GM23248 (cell line): ENCODE measurements at regions not wholly inside any gene's neighbourhood (a gene's known extent, or its start where the extent isn't known, plus 50 kb on each side); places are given as distances from the start of the nearest gene placed in this dataset.

ENCODE experiments used
- EZH2 ChIP-seq: fragments of 200-600 bp; sonication (generic); IDR thresholded peaks from 2 replicates; pipeline ENCODE4 v1.6.1; 2018; ENCODE audit warnings: antibody characterized with exemption, mild to moderate bottlenecking; ENCODE audit not compliant: insufficient read depth, poor library complexity, severe bottlenecking
- EZH2phosphoT487 ChIP-seq: fragments of 200-600 bp; sonication (generic); IDR thresholded peaks from 2 replicates; pipeline ENCODE4 v1.6.1; 2018; ENCODE audit warnings: antibody characterized with exemption, moderate library complexity, mild to moderate bottlenecking, low read depth; ENCODE audit not compliant: insufficient read depth

- no peak for TF ChIP-seq EZH2
- no peak for TF ChIP-seq EZH2phosphoT487
Observed at GRCh38 chr22:22952531-22953280, 65.1 kb downstream of the IGLL5 start.
